ENCODE measurements at regions not wholly inside any gene's neighbourhood (a gene's known extent, or its start where the extent isn't known, plus 50 kb on each side); places are given as distances from the start of the nearest gene placed in this dataset.
"Not testable (repeated sequence)": the region's sequence is repeated elsewhere in the genome, so short reads cannot be mapped to it uniquely, and the experiment has no call there.

DNA sequence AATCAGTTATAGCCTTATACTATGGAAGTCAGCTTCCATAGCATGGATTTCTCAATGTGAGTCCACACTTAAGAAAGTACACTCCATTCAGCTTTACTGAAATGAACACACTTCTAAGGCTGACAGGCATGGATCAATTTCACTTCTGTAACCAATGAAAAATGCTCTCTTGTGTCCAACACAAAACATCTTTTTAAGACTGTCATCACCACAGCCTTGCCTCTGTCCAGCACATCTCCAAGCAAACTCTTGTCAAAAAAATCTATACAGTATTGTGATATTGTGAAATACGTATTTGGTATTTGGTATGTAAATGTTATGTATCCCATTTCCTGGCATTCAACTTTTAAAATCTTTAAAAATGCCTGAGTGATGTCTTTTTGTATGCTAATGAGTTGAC, 208.7 kb downstream of the RAP2B start:
- no peak for DNase-seq (ENCODE audit: low read depth in 2 of 2)

DNA sequence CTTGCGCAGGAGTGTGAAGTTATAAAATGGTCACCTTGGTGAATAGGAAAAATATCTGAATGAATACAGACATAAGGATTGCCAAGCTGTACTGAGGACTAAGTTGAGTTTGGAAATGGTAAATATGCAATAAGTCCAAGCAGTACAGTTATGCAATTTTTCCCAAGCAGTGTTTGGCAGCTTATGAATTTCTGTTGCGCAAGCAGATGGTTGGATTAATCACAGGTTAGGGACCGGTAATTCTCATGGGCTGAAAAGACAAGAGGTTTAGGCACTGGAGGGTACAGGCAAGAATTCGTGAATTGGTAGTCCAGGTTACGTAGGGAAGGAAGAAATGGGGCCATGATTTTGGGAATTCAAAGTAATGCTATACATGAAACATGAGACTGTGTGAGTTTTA, 210.3 kb downstream of the RAP2B start:
- no peak for DNase-seq (ENCODE audit: low read depth in 2 of 2)

- DNase-seq (ENCODE audit: low read depth in 2 of 2) = no peak
Observed at GRCh38 chr3:153373606-153374005, 211.6 kb downstream of the RAP2B start.

DNA sequence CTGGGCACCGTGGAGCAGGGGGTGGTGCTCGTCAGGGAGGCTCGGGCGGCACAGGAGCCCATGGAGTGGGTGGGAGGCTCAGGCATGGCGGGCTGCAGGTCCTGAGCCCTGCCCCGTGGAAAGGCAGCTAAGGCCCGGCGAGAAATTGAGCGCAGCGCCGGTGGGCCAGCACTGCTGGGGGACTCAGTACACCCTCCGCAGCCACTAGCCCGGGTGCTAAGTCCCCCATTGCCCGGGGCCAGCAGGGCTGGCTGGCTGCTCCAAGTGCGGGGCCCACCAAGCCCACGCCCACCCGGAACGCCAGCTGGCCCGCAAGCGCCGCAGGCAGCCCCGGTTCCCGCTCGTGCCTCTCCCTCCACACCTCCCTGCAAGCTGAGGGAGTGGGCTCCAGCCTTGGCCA, 216.3 kb downstream of the RAP2B start:
- DNase-seq (ENCODE audit: low read depth in 2 of 2) = not testable (repeated sequence)

- DNase-seq (ENCODE audit: low read depth in 2 of 2) = no peak
Observed at GRCh38 chr3:153379516-153379915, 217.5 kb downstream of the RAP2B start.

DNA sequence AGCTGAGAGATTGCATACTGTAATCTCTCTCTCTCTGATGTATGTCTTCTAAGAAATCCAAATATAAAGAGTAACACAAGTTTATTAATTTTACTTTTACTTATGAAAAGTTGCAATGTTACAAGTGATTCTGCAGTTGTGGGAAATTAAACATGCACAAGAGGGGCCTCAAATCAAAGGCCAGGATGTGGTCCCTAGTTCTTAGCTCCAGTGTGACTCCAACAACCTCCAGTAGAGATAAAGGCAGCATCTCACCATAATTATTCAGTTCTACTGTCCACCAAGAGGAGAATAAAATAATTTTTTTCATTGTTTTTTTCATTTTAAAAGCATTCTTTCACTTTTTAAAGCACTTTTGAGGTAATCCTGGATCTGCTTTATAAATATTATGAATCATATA, 223.3 kb downstream of the RAP2B start:
- no peak for DNase-seq (ENCODE audit: low read depth in 2 of 2)

DNA sequence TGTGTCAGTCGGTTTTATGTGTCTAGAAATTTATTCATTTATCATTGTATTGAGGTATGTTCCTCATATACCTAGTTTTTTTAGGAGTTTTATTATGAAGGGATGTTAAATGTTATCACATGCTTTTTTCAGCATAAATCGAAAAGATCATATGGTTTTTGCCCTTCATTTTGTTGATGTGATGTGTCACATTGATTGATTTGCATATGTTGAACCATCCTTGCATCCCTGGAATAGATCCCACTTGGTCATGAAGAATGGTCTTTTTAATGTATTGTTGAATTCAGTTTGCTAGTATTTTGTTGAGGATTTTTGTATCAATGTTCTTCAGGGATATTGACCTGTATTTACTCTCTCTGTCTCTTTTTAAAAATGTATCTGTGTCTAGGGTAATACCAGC, 230.3 kb downstream of the RAP2B start:
- no peak for DNase-seq (ENCODE audit: low read depth in 2 of 2)

DNA sequence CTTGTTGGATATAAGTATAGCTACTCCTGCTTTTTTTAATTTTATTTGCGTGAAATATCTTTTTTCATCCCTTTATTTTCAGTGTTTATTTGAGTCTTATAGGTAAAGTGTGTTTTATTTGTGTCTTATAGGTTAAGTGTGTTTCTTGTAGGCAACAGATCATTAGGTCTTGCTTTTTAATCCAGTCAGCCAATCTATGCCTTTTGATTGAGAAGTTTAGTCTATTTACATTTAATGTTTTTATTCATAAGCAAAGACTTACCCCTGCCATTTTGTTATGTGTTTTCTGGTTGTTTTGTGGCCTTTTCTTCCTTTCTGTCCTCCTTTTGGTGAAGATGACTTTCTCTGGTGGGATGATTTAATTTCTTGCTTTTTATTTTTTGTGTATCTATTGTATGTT, 232.0 kb downstream of the RAP2B start:
- DNase-seq (ENCODE audit: low read depth in 2 of 2) = no peak

GRCh38 chr3:153396581-153396980, 234.6 kb downstream of the RAP2B start:
- no peak for DNase-seq (ENCODE audit: low read depth in 2 of 2)

DNA sequence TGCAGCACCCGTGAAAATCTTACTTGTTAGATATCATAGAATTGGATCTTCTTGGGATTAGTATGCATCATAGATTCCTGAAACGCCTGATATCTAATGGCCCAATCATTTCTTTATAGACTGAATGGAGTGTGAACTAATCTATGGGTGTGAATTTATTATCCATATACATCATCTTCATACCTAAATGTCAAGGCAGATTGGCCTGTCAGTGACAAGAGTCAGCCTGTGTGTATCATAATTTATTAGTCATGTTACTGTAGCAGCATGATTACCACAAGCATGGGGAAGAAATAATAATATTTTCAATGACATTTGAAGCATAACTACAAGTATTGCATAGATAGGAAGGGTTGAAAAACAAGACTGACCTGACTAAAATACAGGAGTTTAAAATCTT, 235.8 kb downstream of the RAP2B start:
- no peak for DNase-seq (ENCODE audit: low read depth in 2 of 2)

GRCh38 chr3:153399636-153400035, 237.6 kb downstream of the RAP2B start:
- no peak for DNase-seq (ENCODE audit: low read depth in 2 of 2)

- no peak for DNase-seq (ENCODE audit: low read depth in 2 of 2)
Observed at GRCh38 chr3:153400641-153401040, 238.6 kb downstream of the RAP2B start.

DNA sequence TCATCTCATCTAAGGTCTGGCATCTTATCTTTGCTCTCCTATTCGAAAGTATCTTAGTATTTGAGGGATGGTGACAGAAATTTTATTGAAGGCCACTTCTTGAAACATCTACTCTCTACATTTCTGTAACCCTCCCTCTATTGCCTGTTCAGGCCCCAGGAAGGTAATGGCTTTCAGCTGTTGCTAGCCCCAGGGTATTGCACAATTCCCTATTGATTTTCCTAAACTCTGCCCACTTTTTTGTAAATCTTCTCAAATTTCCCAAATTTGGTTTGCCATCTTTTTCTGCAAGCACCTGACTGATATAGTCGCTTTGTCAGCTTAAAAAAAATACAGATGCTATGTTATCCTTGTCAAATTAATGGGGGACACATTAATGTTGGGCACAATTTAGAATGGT, 242.1 kb downstream of the RAP2B start:
- DNase-seq (ENCODE audit: low read depth in 2 of 2) = no peak

DNA sequence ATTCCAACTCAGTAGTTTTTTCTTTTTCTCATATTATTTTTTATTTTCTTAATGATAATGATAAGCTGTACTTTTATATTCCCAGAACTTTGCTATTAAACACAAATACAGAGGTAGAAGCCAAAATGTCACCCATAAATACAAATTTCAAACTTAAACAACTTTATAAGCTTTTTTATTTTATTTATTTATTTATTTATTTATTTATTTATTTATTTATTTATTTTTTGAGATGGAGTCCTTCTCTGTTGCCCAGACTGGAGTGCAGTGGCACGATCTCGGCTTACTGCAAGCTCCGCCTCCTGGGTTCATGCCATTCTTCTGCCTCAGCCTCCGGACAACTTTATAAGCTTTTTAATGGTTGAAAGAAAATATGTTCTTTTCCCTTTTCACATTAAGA, 243.3 kb downstream of the RAP2B start:
- not testable (repeated sequence) for DNase-seq (ENCODE audit: low read depth in 2 of 2)

DNA sequence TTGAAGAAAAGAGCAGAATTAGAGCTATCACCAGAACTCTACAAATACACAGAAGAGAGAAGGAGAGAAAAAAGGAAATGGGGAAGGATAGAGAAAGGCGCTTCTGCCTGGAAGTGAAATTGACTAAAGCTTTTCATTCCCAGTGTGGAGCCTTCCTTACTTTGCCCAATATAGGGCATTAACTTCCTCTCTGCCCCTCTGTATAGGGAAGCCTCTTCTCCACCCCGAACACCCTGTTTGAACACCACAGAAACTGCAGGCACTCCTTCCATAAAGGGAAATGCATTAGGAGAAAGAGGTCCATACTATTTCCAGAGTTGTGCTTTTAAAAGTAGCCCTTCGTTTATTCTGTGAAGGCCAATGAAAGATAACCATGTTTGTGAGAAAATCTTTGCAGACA, 248.5 kb downstream of the RAP2B start:
- DNase-seq (ENCODE audit: low read depth in 2 of 2) = no peak

DNA sequence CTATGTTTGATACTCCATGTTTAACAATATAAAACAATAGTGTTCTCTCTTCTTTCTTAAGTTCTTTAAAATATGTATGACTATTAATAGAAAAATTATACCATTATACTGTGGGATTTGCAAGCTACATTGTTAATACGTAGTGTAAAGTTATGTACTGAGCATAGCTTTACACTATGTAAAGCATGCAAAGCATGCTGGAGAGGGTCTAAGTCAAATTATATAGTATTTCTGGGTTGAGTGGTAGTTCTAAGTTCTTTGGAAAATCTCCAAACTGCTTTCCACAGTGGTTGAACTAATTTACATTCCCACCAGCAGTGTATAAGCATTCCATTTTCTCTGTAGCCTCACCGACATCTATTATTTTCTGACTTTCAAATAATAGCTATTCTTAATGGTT, 253.0 kb downstream of the RAP2B start:
- no peak for DNase-seq (ENCODE audit: low read depth in 2 of 2)

DNA sequence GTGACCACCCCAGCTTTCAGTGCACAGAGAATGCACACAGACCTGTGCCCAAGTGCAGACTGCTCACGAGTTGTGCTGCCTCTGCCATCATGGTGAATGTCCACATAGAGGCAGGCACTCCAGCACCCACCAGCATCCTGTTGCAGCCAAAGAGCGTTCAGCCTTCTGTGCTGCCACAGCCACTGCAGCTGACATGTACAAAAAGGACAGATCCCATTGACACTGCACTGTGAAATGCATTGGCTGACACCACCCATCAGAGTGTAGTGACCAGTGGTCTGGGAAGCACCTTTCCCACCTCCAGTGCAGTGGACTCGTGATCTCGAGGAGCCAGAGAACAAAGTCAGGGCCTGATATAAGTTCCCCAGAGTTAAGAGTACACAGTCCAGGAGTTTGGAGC, 260.3 kb downstream of the RAP2B start:
- DNase-seq (ENCODE audit: low read depth in 2 of 2) = no peak

DNA sequence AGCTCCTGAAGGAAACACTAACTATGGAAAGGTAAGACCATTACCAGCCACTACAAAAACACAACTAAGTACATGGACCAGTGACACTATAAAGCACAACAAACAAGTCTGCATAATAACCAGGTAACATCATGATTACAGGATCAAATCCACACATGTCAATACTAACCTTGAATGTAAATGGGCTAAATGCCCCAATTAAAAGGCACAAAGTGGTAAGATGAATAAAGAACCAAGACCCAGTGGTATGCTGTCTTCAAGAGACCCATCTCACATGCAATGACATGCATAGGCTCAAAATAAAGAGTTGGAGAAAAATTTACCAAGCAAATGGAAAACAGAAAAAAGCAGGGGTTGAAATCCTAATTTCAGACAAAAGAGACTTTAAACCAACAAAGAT, 261.8 kb downstream of the RAP2B start:
- DNase-seq (ENCODE audit: low read depth in 2 of 2) = not testable (repeated sequence)

DNA sequence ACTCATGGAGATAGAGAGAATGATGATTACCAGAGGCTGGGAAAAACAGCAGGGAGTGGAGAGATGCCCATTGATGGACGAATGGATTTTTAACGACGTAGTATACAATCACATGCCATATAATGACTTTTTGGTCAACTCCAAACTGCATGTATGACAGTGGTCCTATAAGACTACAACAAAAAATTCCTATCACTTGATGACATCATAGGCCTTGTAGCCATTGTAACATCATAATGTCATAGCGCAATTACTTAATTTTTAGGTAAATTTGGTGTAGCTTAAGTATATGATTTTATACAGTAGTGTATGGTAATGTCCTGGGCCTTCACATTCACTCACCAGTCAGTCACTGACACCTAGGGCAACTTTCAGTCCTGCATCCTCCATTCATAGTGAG, 264.3 kb downstream of the RAP2B start:
- no peak for DNase-seq (ENCODE audit: low read depth in 2 of 2)

- DNase-seq (ENCODE audit: low read depth in 2 of 2) = no peak
Observed at GRCh38 chr3:153426803-153427202, 264.8 kb downstream of the RAP2B start.

DNA sequence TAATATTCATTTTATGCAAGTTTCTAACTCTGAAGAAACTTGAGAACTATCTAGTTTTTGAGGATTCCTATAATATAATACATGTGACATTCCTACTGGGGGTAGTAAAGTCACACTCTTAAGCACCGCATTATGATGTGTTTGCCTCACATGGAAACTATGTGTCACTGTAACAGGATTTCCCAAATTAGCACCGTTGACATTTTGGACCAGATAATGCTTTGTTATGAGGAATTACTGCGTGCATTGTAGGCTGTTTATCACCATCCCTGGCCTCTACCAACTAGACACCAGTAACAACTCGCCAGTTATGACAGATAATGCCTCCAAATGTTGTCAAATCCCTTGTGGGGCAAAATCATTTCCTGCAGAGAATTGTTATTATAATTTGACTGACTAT, 267.8 kb downstream of the RAP2B start:
- DNase-seq (ENCODE audit: low read depth in 2 of 2) = no peak

DNA sequence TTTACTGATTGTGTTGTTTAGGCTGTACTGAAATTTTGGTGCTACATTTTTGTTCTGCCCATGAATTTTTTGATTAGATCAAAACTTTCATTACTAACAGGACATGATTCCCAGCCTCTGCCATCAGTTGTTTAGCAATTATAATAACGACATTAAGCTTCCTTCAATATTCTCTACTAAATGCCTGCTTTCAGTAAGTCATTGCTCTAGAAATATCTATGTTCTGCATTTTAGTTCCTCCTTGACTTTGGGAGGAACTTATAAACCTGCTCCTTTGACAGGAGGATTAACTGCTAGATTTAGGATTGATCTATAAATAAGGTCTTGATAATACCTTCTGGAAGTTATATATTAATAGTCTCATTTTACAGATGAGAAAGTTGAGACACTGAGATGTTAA, 269.1 kb downstream of the RAP2B start:
- DNase-seq (ENCODE audit: low read depth in 2 of 2) = no peak

DNA sequence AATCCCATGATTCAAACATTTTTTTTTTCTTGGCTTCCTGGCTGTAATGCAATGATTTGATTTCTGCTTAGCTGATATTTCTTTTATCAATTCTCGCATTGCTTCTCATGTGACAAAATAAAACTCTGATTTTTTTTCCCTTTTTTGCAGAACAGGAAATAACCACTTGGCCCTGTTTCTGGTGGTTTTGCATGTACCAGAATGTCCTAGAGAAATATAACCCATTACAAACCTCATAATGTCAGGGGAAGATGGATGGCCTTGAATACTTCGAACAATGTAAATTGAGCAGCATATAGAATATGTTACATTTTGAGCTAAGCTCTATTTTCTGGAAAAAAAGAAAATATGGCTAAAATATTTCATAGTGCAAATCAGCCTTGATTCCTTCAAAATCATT, 275.6 kb downstream of the RAP2B start:
- no peak for DNase-seq (ENCODE audit: low read depth in 2 of 2)

DNA sequence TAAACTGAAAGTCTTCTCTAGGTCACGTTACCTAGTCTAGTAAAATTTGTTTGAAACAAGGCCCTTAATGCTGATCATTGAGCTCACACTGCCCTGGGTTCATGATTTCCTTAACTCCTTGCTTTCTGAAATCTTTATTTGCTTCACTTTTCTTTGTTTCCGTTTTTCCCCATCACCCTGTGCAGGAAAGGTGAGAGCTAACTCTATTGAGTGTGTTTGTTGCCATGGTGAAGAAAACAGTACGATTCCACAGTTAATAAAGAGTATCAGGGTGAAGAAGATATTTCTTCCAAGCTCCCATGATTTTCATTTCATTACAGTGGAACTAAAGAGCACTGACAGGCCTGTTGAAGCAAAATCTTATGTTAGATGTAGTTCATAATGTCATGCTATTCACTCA, 276.2 kb downstream of the RAP2B start:
- no peak for DNase-seq (ENCODE audit: low read depth in 2 of 2)

DNA sequence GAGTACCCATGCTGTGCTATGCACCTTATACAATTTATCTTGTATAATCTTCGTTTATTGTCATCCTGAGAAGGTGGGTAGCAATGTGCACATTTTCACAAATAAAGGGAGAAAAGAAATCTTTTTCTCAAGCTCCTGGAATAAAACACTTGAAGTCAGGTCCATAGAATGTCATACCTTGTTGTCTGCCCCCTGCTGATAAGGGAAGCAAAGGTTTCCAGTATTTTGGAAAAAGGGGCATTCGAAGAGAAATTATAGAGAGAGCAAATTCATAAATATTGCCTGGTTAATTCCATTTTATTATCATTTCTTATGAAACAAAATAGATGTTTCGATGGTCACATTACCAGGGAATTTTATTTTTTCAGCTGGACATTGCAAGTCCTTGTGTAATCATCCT, 277.8 kb downstream of the RAP2B start:
- DNase-seq (ENCODE audit: low read depth in 2 of 2) = no peak

Data from stimulated activated CD4-positive, alpha-beta T cell treated with anti-CD3 and anti-CD28 coated beads, Interleukin-4, amount 100 ng/mL, for 48 hours (primary cell).